GM21723 (cell line): ENCODE measurements at regions not wholly inside any gene's neighbourhood (a gene's known extent, or its start where the extent isn't known, plus 50 kb on each side); places are given as distances from the start of the nearest gene placed in this dataset.

Experiments used
- ATAC-seq: cut with Tn5 transposase; IDR thresholded peaks from one replicate; pipeline ENCODE4 v1.9.1; 2021; ENCODE audit warnings: mild to moderate bottlenecking, moderate library complexity; ENCODE audit not compliant: unreplicated experiment

GRCh38 chr3:178440043-178440442, 96.2 kb upstream of the KCNMB2 start:
- ATAC-seq = no peak

- no peak for ATAC-seq
Observed at GRCh38 chr3:178443634-178444033, 92.6 kb upstream of the KCNMB2 start.

DNA sequence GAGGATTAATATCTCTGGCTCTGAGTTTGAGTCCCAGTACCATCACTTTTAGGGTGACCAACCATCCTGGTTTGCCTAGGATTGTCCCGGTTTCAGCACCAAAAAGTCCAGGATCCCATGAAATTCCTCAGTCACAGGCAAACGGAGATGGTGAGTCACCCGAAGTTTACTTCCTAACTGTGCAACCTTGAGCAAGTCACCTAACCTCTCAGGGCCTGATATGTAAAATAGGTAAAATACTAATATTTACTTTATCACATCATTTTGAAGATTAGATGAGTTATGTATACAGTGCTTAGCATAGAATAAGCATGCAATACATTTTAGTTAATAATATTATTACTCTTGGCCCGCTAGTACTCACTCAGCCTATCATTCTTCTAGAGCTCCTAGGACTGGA, 91.1 kb upstream of the KCNMB2 start:
- ATAC-seq = no peak

GRCh38 chr3:178446059-178446458, 90.2 kb upstream of the KCNMB2 start:
- no peak for ATAC-seq

GRCh38 chr3:178450476-178450875, 85.8 kb upstream of the KCNMB2 start:
- no peak for ATAC-seq

GRCh38 chr3:178451799-178452198, 84.4 kb upstream of the KCNMB2 start:
- ATAC-seq = no peak

- no peak for ATAC-seq
Observed at GRCh38 chr3:178454726-178455125, 81.5 kb upstream of the KCNMB2 start.

GRCh38 chr3:178455226-178455625, 81.0 kb upstream of the KCNMB2 start:
- no peak for ATAC-seq

- ATAC-seq = no peak
Observed at GRCh38 chr3:178455946-178456345, 80.3 kb upstream of the KCNMB2 start.

- peak; percentile 51 for ATAC-seq
Observed at GRCh38 chr3:178456621-178457285, 79.5 kb upstream of the KCNMB2 start.

- no peak for ATAC-seq
Observed at GRCh38 chr3:178457511-178457910, 78.7 kb upstream of the KCNMB2 start.

- no peak for ATAC-seq
Observed at GRCh38 chr3:178458313-178459037, 77.8 kb upstream of the KCNMB2 start.

GRCh38 chr3:178459038-178459410, 77.2 kb upstream of the KCNMB2 start:
- no peak for ATAC-seq

DNA sequence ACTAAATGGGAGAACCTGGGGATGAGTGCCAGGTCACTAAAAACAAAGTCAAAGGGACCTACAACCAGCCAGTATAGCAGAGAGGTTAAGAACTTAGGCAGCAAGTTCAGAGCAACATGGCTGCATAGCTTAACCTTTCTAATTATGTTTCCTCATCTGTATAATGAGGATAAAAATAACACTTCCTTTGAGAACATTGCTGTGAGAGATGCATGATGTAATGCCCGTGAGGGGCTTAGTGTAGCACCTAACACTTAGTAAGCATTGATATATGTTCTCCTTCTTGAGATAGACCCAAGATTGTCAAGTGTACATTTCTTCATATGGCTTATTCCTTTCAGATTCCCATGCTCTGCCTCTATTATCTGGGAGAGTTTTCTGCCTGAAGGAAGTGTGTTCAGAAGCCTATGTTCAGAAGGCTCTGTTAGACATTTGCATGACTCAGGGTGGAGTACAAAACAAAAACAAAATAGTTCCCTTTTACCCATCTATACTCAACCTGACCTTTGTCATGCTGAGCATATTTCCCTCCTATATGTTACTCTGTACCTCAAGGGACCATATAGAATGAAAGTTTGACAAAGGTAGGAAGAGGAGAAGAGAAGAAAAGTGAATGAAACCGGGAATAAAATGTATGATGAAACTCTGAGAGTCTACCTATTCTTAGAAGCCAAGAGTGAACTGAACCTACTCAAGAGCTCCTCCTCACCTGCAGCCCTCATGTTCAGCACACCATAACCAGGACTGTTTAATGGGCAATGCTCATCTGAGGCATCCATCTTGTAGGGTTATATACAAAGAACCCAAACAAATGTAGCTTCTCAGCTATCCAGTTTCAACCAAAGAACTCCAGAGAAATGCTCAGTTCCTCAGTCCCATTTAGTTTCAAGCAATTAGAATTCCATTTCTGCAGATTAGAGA, 70.7 kb upstream of the KCNMB2 start:
- peak; percentile 61 for ATAC-seq

DNA sequence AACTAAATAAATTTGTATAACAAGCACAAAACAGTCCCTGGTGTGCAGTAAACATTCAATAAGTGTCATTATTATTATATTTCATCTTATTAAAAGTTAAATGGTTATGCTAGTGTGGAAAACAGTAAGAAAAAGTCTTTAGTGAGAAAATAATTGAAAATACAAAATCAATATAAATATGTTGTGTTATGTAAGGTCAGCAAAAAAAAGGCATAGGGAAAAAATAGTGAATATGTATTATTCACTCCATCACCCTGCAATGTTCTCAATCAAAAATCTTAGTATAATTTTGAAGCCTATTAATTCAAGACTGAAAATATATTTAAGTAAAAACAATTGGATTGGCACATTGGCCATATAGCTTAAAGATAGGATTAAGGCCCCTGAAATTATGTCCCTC, 63.3 kb upstream of the KCNMB2 start:
- ATAC-seq = no peak

GRCh38 chr3:178474526-178474925, 61.7 kb upstream of the KCNMB2 start:
- ATAC-seq = no peak

- ATAC-seq = no peak
Observed at GRCh38 chr3:178475062-178475461, 61.2 kb upstream of the KCNMB2 start.

DNA sequence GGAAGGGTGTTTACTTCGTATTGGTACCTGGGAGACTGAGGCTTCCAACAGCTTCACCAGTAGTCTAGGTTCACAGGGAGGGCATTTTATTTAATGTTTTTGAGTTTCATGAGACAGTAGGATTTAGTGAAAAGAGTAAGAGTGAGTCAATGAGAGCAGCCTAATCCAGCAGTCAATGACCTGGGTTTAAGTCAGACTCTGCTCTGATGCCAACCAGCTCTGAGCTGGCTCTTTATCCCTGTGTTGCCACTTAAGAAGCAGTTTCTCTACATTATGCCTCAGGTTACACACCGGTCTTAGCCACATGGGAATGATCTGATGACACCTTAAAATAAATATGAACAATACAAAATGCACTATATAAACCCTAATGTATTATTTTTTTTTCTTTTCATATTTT, 59.4 kb upstream of the KCNMB2 start:
- no peak for ATAC-seq

DNA sequence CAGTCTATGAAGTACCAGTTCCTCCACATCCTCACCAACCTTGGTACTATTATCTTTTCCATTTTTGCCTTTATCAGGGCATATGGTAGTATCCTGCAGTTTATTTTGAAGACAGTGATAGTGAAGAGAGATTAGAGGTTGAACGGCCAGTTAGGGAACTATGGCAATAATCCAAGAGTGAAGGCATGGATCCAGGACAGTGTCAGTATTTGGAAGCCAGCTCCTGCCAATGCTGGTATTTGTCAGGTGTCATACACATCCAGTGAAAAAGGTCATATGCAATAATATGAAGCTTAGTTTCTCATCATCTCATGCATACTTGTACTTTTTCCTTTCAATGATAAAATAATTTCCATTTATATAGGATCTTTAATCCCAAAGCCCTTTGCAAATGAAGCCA, 56.8 kb upstream of the KCNMB2 start:
- ATAC-seq = no peak

DNA sequence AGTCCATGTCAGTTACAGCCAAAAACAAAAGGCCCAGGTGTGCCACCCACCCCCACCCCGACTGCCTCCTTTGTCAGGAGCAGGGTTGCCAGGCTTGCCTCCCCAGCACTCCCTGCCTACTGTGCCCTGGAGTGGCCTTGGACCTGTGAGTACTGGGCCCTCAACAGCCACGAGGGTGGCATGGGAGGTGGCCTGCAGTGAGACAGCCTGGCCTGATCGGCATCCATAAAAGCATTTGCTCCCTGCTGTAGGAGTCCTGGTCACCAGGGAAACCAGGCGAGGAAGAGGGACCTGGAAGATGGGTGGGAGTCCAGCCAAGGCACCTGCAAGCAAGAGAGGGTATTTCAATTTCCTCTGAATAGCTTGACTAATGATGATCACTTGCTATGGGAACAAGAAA, 56.4 kb upstream of the KCNMB2 start:
- ATAC-seq = peak; percentile 9

DNA sequence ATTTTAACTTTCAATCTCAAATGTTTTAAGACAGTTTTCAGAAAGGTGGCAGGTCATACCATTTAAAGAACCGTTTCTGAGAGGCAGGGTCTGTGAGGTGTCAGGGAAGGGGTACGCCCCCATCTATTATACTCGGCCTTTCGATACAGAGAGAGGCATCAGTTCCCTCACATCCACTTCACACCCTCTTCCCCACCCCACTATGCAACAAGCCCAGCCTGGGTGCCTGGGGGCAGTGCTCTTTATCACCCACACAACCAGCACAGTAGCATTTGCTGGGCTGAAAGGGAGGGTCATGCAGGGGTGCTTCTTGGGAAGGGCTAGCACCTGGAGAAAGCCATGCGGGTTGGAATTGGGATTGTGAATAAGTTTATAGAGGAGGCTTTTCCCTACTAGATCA, 56.0 kb upstream of the KCNMB2 start:
- peak; percentile 36 for ATAC-seq

- peak; percentile 99 for ATAC-seq
Observed at GRCh38 chr3:178480795-178481194, 55.4 kb upstream of the KCNMB2 start.
